Transverse colon (tissue), 4 donors: ENCODE measurements at regions not wholly inside any gene's neighbourhood (a gene's known extent, or its start where the extent isn't known, plus 50 kb on each side); places are given as distances from the start of the nearest gene placed in this dataset.

ENCODE experiments used
- DNase-seq: peaks from one replicate; pipeline ENCODE4 v3.0.0-alpha.2; 2019
- H3K27ac ChIP-seq, 4 donors: fragments of 200-600 bp; sonication (generic); 2 replicates each; pipeline ENCODE4 v1.5.1; 2016 to 2018; ENCODE audit warnings: inconsistent platforms in 4 of 4
- H3K27me3 ChIP-seq: fragments of 200-600 bp; sonication (generic); 2 replicates; pipeline ENCODE4 v1.5.1; 2017; ENCODE audit warnings: inconsistent platforms
- H3K36me3 ChIP-seq, 4 donors: fragments of 200-600 bp; sonication (generic); 2 replicates each; pipeline ENCODE4 v1.5.1; 2017 to 2019; ENCODE audit warnings: inconsistent platforms in 4 of 4
- H3K4me1 ChIP-seq, 4 donors: fragments of 200-600 bp; sonication (generic); 2 replicates each; pipeline ENCODE4 v1.5.1; 2017 to 2020; ENCODE audit warnings: inconsistent platforms in 4 of 4
- H3K4me3 ChIP-seq, 4 donors: fragments of 200-600 bp; sonication (generic); 1 replicate in 1 of 4; 2 replicates in 3 of 4; pipeline versions ENCODE4 v1.5.1 to v1.6.1; 2017 to 2019; ENCODE audit warnings: inconsistent platforms in 4 of 4
- H3K9me3 ChIP-seq, 2 donors: fragments of 200-600 bp; sonication (generic); 2 replicates each; pipeline ENCODE4 v1.5.1; 2017 to 2019; ENCODE audit warnings: inconsistent platforms in 2 of 2
- EP300 ChIP-seq: sonication (generic); formaldehyde crosslinking; IDR thresholded peaks from one replicate; pipeline ENCODE4 v1.6.1; 2017; ENCODE audit warnings: antibody characterized with exemption, low read depth
- POLR2A ChIP-seq: fragments of 450-650 bp; IDR thresholded peaks from one replicate; pipeline ENCODE4 v1.6.1; 2016; ENCODE audit warnings: antibody characterized with exemption, mild to moderate bottlenecking, moderate library complexity
- POLR2AphosphoS5 ChIP-seq, 3 donors: sonication (generic); formaldehyde crosslinking; IDR thresholded peaks; one replicate each; pipeline ENCODE4 v1.6.1; 2016; ENCODE audit warnings: antibody characterized with exemption in 3 of 3
- WGBS, 2 donors: methylation state at CpG; one replicate each; pipeline ENCODE4 v1.1.5; 2018; ENCODE audit warnings: low coverage in 1 of 2; 5-methylcytosine and 5-hydroxymethylcytosine counted together
- in situ Hi-C, 4 donors: fragments of 200-750 bp; cut with MboI; loops; one replicate each; pipeline versions ENCODE4 v1.15.0 to v1.15.1; 2017; ENCODE audit warnings: low sequenced_read_pairs in 3 of 4, low pct_ligation_motif_present in 1 of 4, low pct_unique_long_range_greater_than_20kb in 1 of 4
- intact Hi-C: fragments of 100-400 bp; cut with DNase I; formaldehyde crosslinking; loops from one replicate; pipeline ENCODE4 v1.15.1; 2023; ENCODE audit warnings: low total_unique reads
- TF ChIP-seq, protein P1 (sequence below), 5 experiments: fragments of 200-600 bp in 3 of 5; fragments of 450-650 bp in 2 of 5; sonication (generic) in 3 of 5; IDR thresholded peaks; 1 replicate in 2 of 5; 2 replicates in 3 of 5; pipeline ENCODE4 v1.5.1; 2016 to 2017; ENCODE audit warnings: antibody characterized with exemption in 5 of 5, inconsistent platforms in 3 of 5, mild to moderate bottlenecking in 2 of 5, moderate library complexity in 1 of 5

DNA sequence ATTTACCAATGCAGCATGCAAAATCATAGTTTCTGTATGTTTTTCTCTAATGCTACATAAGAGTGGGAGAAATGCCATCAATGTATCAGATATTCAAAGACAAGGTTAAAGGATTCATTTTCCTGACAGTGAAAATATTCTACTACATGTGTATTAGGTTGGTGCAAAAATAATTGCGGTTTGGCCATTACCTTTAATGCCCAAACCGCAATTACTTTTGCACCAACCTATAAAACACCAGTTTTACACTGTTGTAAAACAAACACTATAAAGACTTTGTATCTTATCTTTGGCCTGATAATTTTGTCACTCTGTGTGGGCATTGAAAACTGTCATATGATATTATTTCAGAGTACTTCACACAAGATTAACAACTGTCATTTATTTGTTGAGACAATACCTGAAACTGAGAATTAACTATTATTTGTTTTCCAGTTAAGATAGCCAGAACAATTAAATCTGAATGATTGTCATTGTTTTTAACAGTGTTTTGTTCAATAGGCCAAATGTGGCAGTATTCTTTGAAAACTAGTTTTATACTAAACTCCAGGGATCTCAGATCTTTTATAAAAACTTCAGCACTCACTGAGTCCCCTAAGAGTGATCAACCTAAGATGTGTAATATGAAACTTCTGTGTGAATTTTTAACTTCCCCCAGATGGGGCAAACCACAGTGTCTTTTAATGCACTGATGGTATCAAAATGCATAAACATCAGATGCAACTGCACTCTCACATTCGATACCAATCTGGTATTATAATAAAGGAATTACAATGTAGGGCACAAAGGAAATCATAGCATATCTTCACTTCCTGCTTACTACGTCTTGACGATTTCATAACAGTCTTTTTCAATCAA is 53.8 kb upstream of the FBN2 start:
- intact Hi-C loops, result no loop called here
- WGBS, 2 donors, result 76 to 84% methylated on average over 5 of the region's 5 CpGs
- TF ChIP-seq POLR2A, result no peak
- TF ChIP-seq, protein P1, sequence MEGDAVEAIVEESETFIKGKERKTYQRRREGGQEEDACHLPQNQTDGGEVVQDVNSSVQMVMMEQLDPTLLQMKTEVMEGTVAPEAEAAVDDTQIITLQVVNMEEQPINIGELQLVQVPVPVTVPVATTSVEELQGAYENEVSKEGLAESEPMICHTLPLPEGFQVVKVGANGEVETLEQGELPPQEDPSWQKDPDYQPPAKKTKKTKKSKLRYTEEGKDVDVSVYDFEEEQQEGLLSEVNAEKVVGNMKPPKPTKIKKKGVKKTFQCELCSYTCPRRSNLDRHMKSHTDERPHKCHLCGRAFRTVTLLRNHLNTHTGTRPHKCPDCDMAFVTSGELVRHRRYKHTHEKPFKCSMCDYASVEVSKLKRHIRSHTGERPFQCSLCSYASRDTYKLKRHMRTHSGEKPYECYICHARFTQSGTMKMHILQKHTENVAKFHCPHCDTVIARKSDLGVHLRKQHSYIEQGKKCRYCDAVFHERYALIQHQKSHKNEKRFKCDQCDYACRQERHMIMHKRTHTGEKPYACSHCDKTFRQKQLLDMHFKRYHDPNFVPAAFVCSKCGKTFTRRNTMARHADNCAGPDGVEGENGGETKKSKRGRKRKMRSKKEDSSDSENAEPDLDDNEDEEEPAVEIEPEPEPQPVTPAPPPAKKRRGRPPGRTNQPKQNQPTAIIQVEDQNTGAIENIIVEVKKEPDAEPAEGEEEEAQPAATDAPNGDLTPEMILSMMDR (IDR thresholded peaks at IDR 0.05), result no peak
- TF ChIP-seq EP300, result no peak
- TF ChIP-seq POLR2AphosphoS5 (IDR thresholded peaks at IDR 0.05), result no peak
- H3K27me3 ChIP-seq, result no peaks in the 10 kb centered on the region
- in situ Hi-C loops, result no loop called here
- H3K4me1 ChIP-seq, result no peaks in the 10 kb centered on the region
- no peak overlapping the region for H3K27ac ChIP-seq
- no peak overlapping the region for H3K4me3 ChIP-seq
- H3K36me3 ChIP-seq, result no peaks in the 10 kb centered on the region
- no peaks in the 10 kb centered on the region for H3K9me3 ChIP-seq
- no peak for DNase-seq

DNA sequence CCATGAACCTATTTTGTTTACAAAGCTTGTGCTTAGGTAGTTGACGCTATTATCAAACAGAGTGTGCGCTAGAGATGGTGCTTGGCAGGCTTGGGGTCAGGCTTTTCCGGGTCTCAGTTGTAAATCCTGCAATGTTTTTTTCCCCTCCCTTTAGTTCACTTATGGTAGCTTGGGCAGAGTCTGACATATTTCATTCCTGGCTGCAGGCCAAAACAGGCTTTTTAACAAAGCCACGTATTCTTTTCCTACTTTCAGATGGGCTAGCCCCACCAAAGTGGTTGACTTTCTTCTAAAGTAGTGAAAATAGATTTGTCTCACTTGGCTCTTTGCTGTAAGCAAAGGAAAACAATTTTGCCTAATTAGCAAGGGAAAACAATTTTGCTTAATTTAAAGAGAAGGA is 58.0 kb upstream of the FBN2 start:
- Histone ChIP-seq H3K4me3 (no peak overlapping the region), H3K27me3 (no peaks in the 10 kb centered on the region), H3K4me1 (no peaks in the 10 kb centered on the region), H3K27ac (no peak overlapping the region), H3K36me3 (no peaks in the 10 kb centered on the region), H3K9me3 (no peaks in the 10 kb centered on the region)
- 31 to 41% methylated on average over 4 of the region's 4 CpGs for WGBS, 2 donors
- TF ChIP-seq, protein P1 (IDR thresholded peaks at IDR 0.05), result no peak
- TF ChIP-seq POLR2A (no peak), EP300 (no peak), POLR2AphosphoS5 (IDR thresholded peaks at IDR 0.05) (no peak)
- intact Hi-C loops, result no loop called here
- no peak for DNase-seq
- in situ Hi-C loops, result no loop called here

DNA sequence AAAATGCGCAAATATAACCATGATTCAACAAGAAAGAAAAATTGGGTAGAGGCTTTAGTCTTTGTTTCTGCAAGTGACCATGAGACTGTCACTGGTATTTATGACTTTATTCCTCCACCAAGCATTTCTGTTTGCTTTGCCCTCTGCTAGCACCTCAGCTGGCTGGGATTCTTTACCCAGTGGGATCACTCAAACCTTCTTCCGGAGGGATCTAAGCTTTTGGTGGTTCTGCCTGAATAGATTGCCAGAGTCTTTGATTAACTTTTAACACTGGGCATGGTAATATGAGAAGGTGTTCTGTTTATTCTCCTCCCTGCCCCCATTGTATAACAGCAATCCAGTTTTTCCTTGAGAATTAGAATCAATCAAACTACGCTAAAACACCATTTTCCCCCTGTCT is 59.1 kb upstream of the FBN2 start:
- Histone ChIP-seq H3K4me1 (no peaks in the 10 kb centered on the region), H3K27ac (no peak overlapping the region), H3K36me3 (no peaks in the 10 kb centered on the region), H3K27me3 (no peaks in the 10 kb centered on the region), H3K4me3 (no peak overlapping the region), H3K9me3 (no peaks in the 10 kb centered on the region)
- intact Hi-C loops, result no loop called here
- in situ Hi-C loops, result no loop called here
- TF ChIP-seq POLR2A, result no peak
- TF ChIP-seq EP300, result no peak
- TF ChIP-seq, protein P1 (IDR thresholded peaks at IDR 0.05), result no peak
- TF ChIP-seq POLR2AphosphoS5 (IDR thresholded peaks at IDR 0.05), result no peak
- DNase-seq, result no peak
- 91 to 95% methylated on average over 2 to 3 of the region's 3 CpGs for WGBS, 2 donors

DNA sequence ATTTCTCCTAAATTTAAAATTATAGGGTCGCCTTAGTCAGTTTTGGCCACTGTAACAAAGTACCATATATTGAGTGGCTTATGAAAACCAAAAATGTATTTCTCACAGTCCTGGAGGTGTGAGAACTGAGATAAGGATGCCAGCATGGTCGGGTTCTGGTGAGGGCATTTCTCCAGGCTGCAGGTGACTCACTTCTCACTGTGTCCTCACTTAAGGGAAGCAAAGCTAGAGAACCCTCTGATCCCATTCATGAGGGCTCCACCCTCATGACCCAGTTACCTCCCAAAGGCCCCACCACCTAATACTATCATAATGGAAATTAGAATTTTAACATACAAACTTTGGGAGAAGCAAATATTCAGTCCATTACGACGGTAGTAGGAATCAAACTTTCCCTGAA is 75.1 kb upstream of the FBN2 start:
- intact Hi-C loops (no loop called here), in situ Hi-C loops (no loop called here)
- Histone ChIP-seq H3K9me3 (no peaks in the 10 kb centered on the region), H3K36me3 (no peaks in the 10 kb centered on the region), H3K27me3 (no peaks in the 10 kb centered on the region), H3K27ac (no peak overlapping the region), H3K4me1 (no peaks in the 10 kb centered on the region), H3K4me3 (no peak overlapping the region)
- 74 to 90% methylated on average over 4 of the region's 4 CpGs for WGBS, 2 donors
- no peak for DNase-seq
- no peak for TF ChIP-seq EP300

DNA sequence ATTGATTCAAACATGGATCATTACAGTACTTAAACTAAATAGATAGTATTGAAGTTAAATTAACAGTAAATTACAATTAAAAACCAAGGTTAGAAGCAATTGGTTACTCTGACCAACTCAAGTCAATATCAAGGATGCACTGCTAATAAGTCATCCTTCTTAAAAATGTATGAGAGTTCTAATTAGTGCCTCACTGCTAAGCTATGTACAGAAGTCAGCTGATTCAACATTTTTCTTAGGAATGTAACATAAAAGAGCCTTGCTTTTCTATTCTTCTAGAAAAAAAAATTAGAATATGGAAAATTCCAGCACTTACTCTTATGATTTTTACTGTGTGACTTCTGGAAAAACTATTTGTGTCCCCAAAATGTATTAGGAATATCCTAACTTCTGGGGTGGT is 75.7 kb upstream of the FBN2 start:
- DNase-seq, result no peak
- intact Hi-C loops (no loop called here), in situ Hi-C loops (no loop called here)
- Histone ChIP-seq H3K36me3 (no peaks in the 10 kb centered on the region), H3K27ac (no peak overlapping the region), H3K9me3 (no peaks in the 10 kb centered on the region), H3K27me3 (no peaks in the 10 kb centered on the region), H3K4me1 (no peaks in the 10 kb centered on the region), H3K4me3 (no peak overlapping the region)
- TF ChIP-seq, protein P1 (IDR thresholded peaks at IDR 0.05), result no peak
- no peak for TF ChIP-seq EP300
- no peak for TF ChIP-seq POLR2A
- no peak for TF ChIP-seq POLR2AphosphoS5 (IDR thresholded peaks at IDR 0.05)
